ENCODE measurements at regions not wholly inside any gene's neighbourhood (a gene's known extent, or its start where the extent isn't known, plus 50 kb on each side); places are given as distances from the start of the nearest gene placed in this dataset.
"Not testable (repeated sequence)": the region's sequence is repeated elsewhere in the genome, so short reads cannot be mapped to it uniquely, and the experiment has no call there.

- Histone ChIP-seq H3K36me3 (ENCODE audit: control insufficient read depth, insufficient read depth, low read length) (no peaks in the 10 kb centered on the region), H3K4me1 (ENCODE audit: control insufficient read depth, insufficient read depth, low read length) (peaks cover 22% of the 10 kb centered on the region), H3K9me3 (ENCODE audit: control insufficient read depth, low read length) (peaks cover 36% of the 10 kb centered on the region), H3K9ac (ENCODE audit: extremely low read depth, low read length, poor library complexity, severe bottlenecking) (no peak overlapping the region), H3K27me3 (ENCODE audit: control insufficient read depth, insufficient read depth, low read length, poor library complexity, severe bottlenecking) (no peaks in the 10 kb centered on the region), H3K27ac (ENCODE audit: low read depth, low read length) (no peak overlapping the region), H3K4me3 (ENCODE audit: low read length) (no peak overlapping the region)
- no peak overlapping the region for H3K27ac Mint-ChIP-seq
- H3K4me3 Mint-ChIP-seq = no peak overlapping the region
- peaks cover 24% of the 10 kb centered on the region for H3K27me3 Mint-ChIP-seq (ENCODE audit: insufficient read depth)
- TF ChIP-seq, protein P1, sequence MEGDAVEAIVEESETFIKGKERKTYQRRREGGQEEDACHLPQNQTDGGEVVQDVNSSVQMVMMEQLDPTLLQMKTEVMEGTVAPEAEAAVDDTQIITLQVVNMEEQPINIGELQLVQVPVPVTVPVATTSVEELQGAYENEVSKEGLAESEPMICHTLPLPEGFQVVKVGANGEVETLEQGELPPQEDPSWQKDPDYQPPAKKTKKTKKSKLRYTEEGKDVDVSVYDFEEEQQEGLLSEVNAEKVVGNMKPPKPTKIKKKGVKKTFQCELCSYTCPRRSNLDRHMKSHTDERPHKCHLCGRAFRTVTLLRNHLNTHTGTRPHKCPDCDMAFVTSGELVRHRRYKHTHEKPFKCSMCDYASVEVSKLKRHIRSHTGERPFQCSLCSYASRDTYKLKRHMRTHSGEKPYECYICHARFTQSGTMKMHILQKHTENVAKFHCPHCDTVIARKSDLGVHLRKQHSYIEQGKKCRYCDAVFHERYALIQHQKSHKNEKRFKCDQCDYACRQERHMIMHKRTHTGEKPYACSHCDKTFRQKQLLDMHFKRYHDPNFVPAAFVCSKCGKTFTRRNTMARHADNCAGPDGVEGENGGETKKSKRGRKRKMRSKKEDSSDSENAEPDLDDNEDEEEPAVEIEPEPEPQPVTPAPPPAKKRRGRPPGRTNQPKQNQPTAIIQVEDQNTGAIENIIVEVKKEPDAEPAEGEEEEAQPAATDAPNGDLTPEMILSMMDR (conservative IDR thresholded peaks at IDR 0.05) = no peak
- WGBS, 2 experiments (ENCODE audit: insufficient coverage in 1 of 2, insufficient read length in 1 of 2) = 75 to 91% methylated on average over 1 to 3 of the region's 3 CpGs
- peaks cover 32% of the 10 kb centered on the region for H3K9me3 Mint-ChIP-seq
- no peaks in the 10 kb centered on the region for H3K36me3 Mint-ChIP-seq (ENCODE audit: low read depth)
- peaks cover 34% of the 10 kb centered on the region for H3K4me1 Mint-ChIP-seq
- DNase-seq = no peak
Measured at GRCh38 chr13:110980921-110981320, 66.1 kb upstream of the ANKRD10 start.

- Mint-ChIP-seq H3K9me3 (peaks cover 32% of the 10 kb centered on the region), H3K27me3 (ENCODE audit: insufficient read depth) (peaks cover 21% of the 10 kb centered on the region), H3K4me1 (peaks cover 17% of the 10 kb centered on the region)
- 90 to 96% methylated on average over 4 to 5 of the region's 5 CpGs for WGBS, 2 experiments (ENCODE audit: insufficient coverage in 1 of 2, insufficient read length in 1 of 2)
- Histone ChIP-seq H3K4me3 (ENCODE audit: low read length) (peak overlapping the region; percentile 0), H3K9me3 (ENCODE audit: control insufficient read depth, low read length) (peaks cover 37% of the 10 kb centered on the region)
- H3K27ac Mint-ChIP-seq; H3K27ac ChIP-seq (ENCODE audit: low read depth, low read length); H3K4me3 Mint-ChIP-seq; H3K27me3 ChIP-seq (ENCODE audit: control insufficient read depth, insufficient read depth, low read length, poor library complexity, severe bottlenecking); H3K9ac ChIP-seq (ENCODE audit: extremely low read depth, low read length, poor library complexity, severe bottlenecking); H3K4me1 ChIP-seq (ENCODE audit: control insufficient read depth, insufficient read depth, low read length); H3K36me3 ChIP-seq (ENCODE audit: control insufficient read depth, insufficient read depth, low read length); DNase-seq; H3K36me3 Mint-ChIP-seq (ENCODE audit: low read depth): not testable (repeated sequence)
Measured at GRCh38 chr13:110979149-110979548, 64.3 kb upstream of the ANKRD10 start.

DNA sequence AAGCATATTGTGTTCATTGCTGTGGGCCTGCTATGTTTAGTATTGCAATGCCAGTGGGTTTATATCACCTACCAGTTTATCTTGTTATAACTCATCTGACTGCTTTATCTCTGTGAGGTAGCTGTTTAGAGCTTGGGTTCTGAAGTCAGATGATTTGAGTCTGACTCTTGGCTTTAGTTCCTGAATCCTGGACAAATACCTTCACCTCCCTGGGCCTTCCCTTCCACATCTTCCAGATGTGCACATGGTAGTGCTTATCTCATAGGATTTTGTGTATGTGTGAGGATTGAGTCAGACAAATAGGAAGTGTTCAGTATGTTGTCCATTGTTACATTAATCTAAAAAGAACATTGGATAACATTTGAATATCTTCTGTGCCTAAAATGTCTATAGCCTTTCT lies 63.5 kb upstream of the ANKRD10 start:
- H3K4me1 ChIP-seq (ENCODE audit: control insufficient read depth, insufficient read depth, low read length) = peaks cover 9% of the 10 kb centered on the region
- H3K9me3 ChIP-seq (ENCODE audit: control insufficient read depth, low read length) = peaks cover 37% of the 10 kb centered on the region
- Mint-ChIP-seq H3K27ac (no peak overlapping the region), H3K4me1 (peaks cover 12% of the 10 kb centered on the region), H3K36me3 (ENCODE audit: low read depth) (no peaks in the 10 kb centered on the region), H3K9me3 (peaks cover 32% of the 10 kb centered on the region), H3K4me3 (no peak overlapping the region), H3K27me3 (ENCODE audit: insufficient read depth) (peaks cover 17% of the 10 kb centered on the region)
- TF ChIP-seq, protein P1 (conservative IDR thresholded peaks at IDR 0.05) = no peak
- H3K4me3 ChIP-seq (ENCODE audit: low read length) = peak overlapping the region; percentile 0
- DNase-seq = no peak
- no peaks in the 10 kb centered on the region for H3K36me3 ChIP-seq (ENCODE audit: control insufficient read depth, insufficient read depth, low read length)
- no peak overlapping the region for H3K9ac ChIP-seq (ENCODE audit: extremely low read depth, low read length, poor library complexity, severe bottlenecking)
- no peak overlapping the region for H3K27ac ChIP-seq (ENCODE audit: low read depth, low read length)
- H3K27me3 ChIP-seq (ENCODE audit: control insufficient read depth, insufficient read depth, low read length, poor library complexity, severe bottlenecking) = no peaks in the 10 kb centered on the region

DNA sequence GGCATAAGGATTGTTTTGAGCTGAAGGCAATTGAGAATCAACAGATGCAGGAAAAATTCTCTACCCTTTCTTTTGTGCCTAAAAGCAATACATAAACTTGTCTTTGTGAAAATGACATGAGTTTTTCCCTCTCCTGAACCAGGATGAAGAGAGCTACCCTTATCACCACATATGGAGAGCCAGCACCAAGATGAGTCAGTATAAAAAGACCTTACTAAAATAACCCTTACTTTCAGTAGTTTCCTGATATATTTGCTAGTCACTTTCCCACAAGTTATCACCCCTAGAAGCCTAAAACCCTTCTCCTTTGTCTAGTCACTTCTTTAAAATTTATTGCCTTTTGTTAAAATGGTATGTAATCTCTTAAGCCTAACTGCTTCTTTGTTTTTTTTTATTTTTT lies 61.9 kb upstream of the ANKRD10 start:
- H3K27ac ChIP-seq (ENCODE audit: low read depth, low read length) = no peak overlapping the region
- no peak overlapping the region for H3K9ac ChIP-seq (ENCODE audit: extremely low read depth, low read length, poor library complexity, severe bottlenecking)
- H3K36me3 Mint-ChIP-seq (ENCODE audit: low read depth) = no peaks in the 10 kb centered on the region
- H3K9me3 ChIP-seq (ENCODE audit: control insufficient read depth, low read length) = peaks cover 37% of the 10 kb centered on the region
- no peaks in the 10 kb centered on the region for H3K27me3 ChIP-seq (ENCODE audit: control insufficient read depth, insufficient read depth, low read length, poor library complexity, severe bottlenecking)
- H3K9me3 Mint-ChIP-seq = peaks cover 36% of the 10 kb centered on the region
- peak overlapping the region; percentile 49 for H3K4me3 ChIP-seq (ENCODE audit: low read length)
- no peak overlapping the region for H3K27ac Mint-ChIP-seq
- H3K4me1 ChIP-seq (ENCODE audit: control insufficient read depth, insufficient read depth, low read length) = peaks cover 8% of the 10 kb centered on the region
- peaks cover 6% of the 10 kb centered on the region for H3K4me1 Mint-ChIP-seq
- no peak overlapping the region for H3K4me3 Mint-ChIP-seq
- TF ChIP-seq, protein P1 (conservative IDR thresholded peaks at IDR 0.05) = no peak
- peaks cover 24% of the 10 kb centered on the region for H3K27me3 Mint-ChIP-seq (ENCODE audit: insufficient read depth)
- DNase-seq = no peak
- H3K36me3 ChIP-seq (ENCODE audit: control insufficient read depth, insufficient read depth, low read length) = no peaks in the 10 kb centered on the region

Measured in endodermal cell (in vitro differentiated cells).